Lung (tissue), 11 donors: ENCODE measurements at regions not wholly inside any gene's neighbourhood (a gene's known extent, or its start where the extent isn't known, plus 50 kb on each side); places are given as distances from the start of the nearest gene placed in this dataset.
"Not testable (repeated sequence)": the region's sequence is repeated elsewhere in the genome, so short reads cannot be mapped to it uniquely, and the experiment has no call there.

Experiments
- ATAC-seq: fragments of 200-7000 bp; cut with Tn5 transposase; one replicate; pipeline ENCODE4 v1.9.1; 2020; ENCODE audit warnings: moderate number of reproducible peaks; ENCODE audit not compliant: insufficient read depth, low FRiP score
- DNase-seq, 3 donors: peaks; one replicate each; pipeline ENCODE4 v3.0.0-alpha.2; 2013 to 2017
- H3K27ac ChIP-seq, 2 donors: one replicate each; pipeline ENCODE4 v1.5.1; 2013; ENCODE audit warnings: mild to moderate bottlenecking in 2 of 2, moderate library complexity in 2 of 2, control low read depth in 1 of 2, inconsistent platforms in 1 of 2, low read depth in 1 of 2, low read length in 1 of 2
- H3K27me3 ChIP-seq, 3 donors: one replicate each; pipeline ENCODE4 v1.5.1; 2013; ENCODE audit warnings: low read length in 2 of 3; ENCODE audit not compliant: control insufficient read depth in 3 of 3, insufficient read depth in 3 of 3
- H3K36me3 ChIP-seq, 4 donors: one replicate each; pipeline ENCODE4 v1.5.1; 2013; ENCODE audit warnings: low read length in 4 of 4, mild to moderate bottlenecking in 1 of 4, moderate library complexity in 1 of 4; ENCODE audit not compliant: control insufficient read depth in 4 of 4, insufficient read depth in 4 of 4
- H3K4me1 ChIP-seq, 5 donors: one replicate each; pipeline ENCODE4 v1.5.1; 2013; ENCODE audit warnings: low read length in 5 of 5, mild to moderate bottlenecking in 2 of 5, moderate library complexity in 1 of 5; ENCODE audit not compliant: control insufficient read depth in 5 of 5, insufficient read depth in 5 of 5
- H3K4me3 ChIP-seq: one replicate; pipeline ENCODE4 v1.5.1; 2013; ENCODE audit warnings: mild to moderate bottlenecking, control low read depth, moderate library complexity
- H3K9ac ChIP-seq, 2 donors: one replicate each; pipeline ENCODE4 v1.5.1; 2013; ENCODE audit warnings: low read length in 2 of 2, control low read depth in 1 of 2; ENCODE audit not compliant: insufficient read depth in 1 of 2
- H3K9me3 ChIP-seq, 4 donors: one replicate each; pipeline ENCODE4 v1.5.1; 2013; ENCODE audit warnings: low read length in 3 of 4, mild to moderate bottlenecking in 1 of 4, moderate library complexity in 1 of 4; ENCODE audit not compliant: control insufficient read depth in 4 of 4, insufficient read depth in 3 of 4
- CTCF ChIP-seq: IDR thresholded peaks from 2 replicates; pipeline ENCODE4 v1.5.1; 2012; ENCODE audit warnings: mild to moderate bottlenecking; ENCODE audit errors: control extremely low read depth, extremely low read depth
- WGBS, 2 donors: extraction: QIAGEN DNeasy Blood & Tissue Kit; methylation state at CpG; one replicate each; pipeline ENCODE4 v1.1.7; 2013; 5-methylcytosine and 5-hydroxymethylcytosine counted together
- donor health status: control.
- donor health status: control.
- donor health status: Bipolar disorder and iron deficiency.
- donor health status: healthy.
- donor health status: DM: yes; HTN: yes; CAD: no.

- Histone ChIP-seq H3K4me1 (no peaks in the 10 kb centered on the region), H3K27ac (no peak overlapping the region), H3K4me3 (no peak overlapping the region), H3K27me3 (peaks cover 4% of the 10 kb centered on the region in 3 donors), H3K9me3 (no peaks in the 10 kb centered on the region), H3K9ac (no peak overlapping the region), H3K36me3 (no peaks in the 10 kb centered on the region)
- no peak for DNase-seq
- TF ChIP-seq CTCF = no peak
- no peak for ATAC-seq
- whole genome bisulfite sequencing, 2 donors = 56 to 66% methylated on average over 4 of the region's 4 CpGs
These were observed 68.0 kb upstream of the ZNF157 start for GRCh38 chrX:47302396-47302795.

DNA sequence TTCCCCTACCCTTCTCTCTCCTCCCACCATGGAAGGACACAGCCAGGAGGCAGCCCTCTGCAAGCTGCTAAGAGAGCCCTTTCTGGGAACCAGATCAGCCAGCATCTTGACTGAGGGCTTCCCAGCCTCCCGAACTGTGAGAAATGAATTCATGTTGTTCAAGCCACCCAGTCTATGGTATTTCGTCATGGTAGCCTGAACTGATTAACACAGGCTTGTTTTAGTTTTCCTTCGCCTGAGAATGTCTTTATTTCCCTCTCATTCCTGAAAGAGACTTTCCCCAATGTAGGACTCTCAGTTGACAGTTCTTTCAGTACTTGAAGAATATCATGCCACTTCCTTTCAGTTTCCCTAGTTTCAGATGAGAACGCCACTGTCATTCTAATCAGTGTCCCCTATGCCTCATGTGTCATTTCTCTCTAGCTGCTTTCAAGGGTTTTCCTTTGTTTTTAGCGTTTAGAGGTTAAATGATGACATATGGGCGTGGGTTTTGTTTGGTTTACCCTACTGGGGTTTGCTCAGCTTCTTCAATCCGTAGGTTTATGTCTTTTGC is 63.8 kb upstream of the ZNF157 start:
- H3K27me3 ChIP-seq, H3K4me3 ChIP-seq, H3K9me3 ChIP-seq, H3K36me3 ChIP-seq, ATAC-seq, H3K4me1 ChIP-seq, DNase-seq, H3K9ac ChIP-seq, H3K27ac ChIP-seq: not testable (repeated sequence)
- WGBS, 2 donors = 71 to 82% methylated on average over 6 to 7 of the region's 7 CpGs

DNA sequence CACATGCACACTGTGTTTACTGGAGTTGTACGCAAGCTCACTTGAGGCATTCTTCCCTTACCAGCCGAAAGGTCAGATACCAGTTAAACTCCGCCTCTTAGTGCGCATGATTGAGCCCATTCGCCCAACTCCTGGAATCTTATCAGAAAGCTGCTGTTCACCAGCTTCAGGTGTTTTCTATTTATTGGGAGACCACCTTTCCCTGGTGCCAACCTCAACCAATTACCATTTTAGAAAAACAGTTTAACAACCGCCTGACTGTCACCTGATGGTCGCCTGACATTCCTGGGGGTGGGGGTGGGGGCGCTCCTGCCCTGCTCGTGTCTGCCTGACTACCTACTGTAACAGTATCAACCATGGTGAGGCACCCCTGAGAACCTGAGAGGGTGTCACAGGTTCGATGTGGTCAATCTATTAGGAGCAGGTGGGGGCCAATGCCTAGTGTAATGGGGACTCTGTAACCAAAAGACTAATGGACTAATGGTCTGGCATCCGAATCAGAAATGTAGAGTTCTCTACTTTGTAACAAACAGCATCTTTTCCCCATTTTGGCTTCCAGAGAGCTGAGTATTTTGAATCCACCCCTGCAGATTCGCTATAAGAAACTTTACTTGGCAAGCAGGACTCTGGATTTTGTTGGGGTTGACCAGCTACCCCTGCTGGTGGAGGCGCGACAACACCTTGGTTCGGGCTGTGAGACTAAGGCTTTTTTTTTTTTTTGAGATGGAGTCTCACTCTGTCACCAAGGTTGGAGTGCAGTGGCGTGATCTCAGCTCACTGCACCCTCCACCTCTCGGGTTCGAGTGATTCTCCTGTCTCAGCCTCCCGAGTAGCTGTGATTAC is 58.2 kb upstream of the ZNF157 start:
- 41 to 44% methylated on average over 19 of the region's 19 CpGs for WGBS, 2 donors
- peak; percentile 61 for ATAC-seq
- Histone ChIP-seq H3K4me1 (peaks cover 0 to 2% (median 0%) of the 10 kb centered on the region in 5 donors), H3K9ac (no peak overlapping the region), H3K4me3 (no peak overlapping the region), H3K9me3 (no peaks in the 10 kb centered on the region), H3K27ac (no peak overlapping the region), H3K36me3 (no peaks in the 10 kb centered on the region), H3K27me3 (peaks cover 0 to 13% (median 0%) of the 10 kb centered on the region in 3 donors)
- TF ChIP-seq CTCF = peak; percentile 22
- DNase-seq = peak; percentile 48 to 67 (median 60)

- Histone ChIP-seq H3K4me3 (no peak overlapping the region), H3K27ac (no peak overlapping the region), H3K27me3 (peaks cover 0 to 13% (median 0%) of the 10 kb centered on the region in 3 donors), H3K4me1 (peaks cover 0 to 2% (median 0%) of the 10 kb centered on the region in 5 donors), H3K36me3 (no peaks in the 10 kb centered on the region), H3K9me3 (no peaks in the 10 kb centered on the region), H3K9ac (no peak overlapping the region)
- DNase-seq = peak in 2 of 3 donors; percentile 44 to 62
- no peak for TF ChIP-seq CTCF
- no peak for ATAC-seq
- WGBS, 2 donors = 59 to 77% methylated on average over 5 of the region's 5 CpGs
These were observed 57.3 kb upstream of the ZNF157 start for GRCh38 chrX:47313056-47313455.
